ENCODE measurements at regions not wholly inside any gene's neighbourhood (a gene's known extent, or its start where the extent isn't known, plus 50 kb on each side); places are given as distances from the start of the nearest gene placed in this dataset.
"Not testable (repeated sequence)": the region's sequence is repeated elsewhere in the genome, so short reads cannot be mapped to it uniquely, and the experiment has no call there.

- no peak for DNase-seq (ENCODE audit: extremely low spot score in 2 of 2)
- TF ChIP-seq POLR2AphosphoS5 (IDR thresholded peaks at IDR 0.05; ENCODE audit: insufficient read depth in 1 of 2, low read depth in 1 of 2) (no peak), POLR2A (IDR thresholded peaks at IDR 0.05) (no peak), CTCF (IDR thresholded peaks at IDR 0.05) (no peak)
- H3K36me3 ChIP-seq = no peaks in the 10 kb centered on the region
- no peaks in the 10 kb centered on the region for H3K9me3 ChIP-seq
- no peaks in the 10 kb centered on the region for H3K4me1 ChIP-seq
- no peak overlapping the region for H3K27ac ChIP-seq
- intact Hi-C loops (cut with DNase I) = no loop called here
- no peak overlapping the region for H3K4me3 ChIP-seq
- H3K27me3 ChIP-seq = no peaks in the 10 kb centered on the region
These were observed 431.0 kb upstream of the B3GAT1 start for GRCh38 chr11:134843020-134843419.

DNA sequence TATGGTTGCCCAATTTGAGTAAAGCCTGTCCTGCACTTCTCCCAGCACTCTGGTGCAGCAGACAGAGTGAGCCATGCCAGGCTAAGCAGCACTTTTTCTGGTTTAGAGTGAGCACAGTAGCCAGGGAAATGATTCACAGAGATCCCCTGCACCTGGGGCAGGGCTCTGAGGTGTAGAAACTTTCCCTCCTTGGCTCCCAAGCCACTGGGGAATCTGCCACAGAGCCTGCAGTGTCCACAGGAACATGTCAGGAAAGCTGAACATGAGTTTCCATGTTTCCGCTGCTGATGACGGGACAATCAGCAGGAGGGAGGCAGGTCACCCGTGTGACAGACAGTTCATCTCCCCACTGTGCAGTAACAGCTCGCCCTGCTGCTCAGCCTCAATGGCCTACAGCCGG is 429.9 kb upstream of the B3GAT1 start:
- Histone ChIP-seq H3K9me3 (no peaks in the 10 kb centered on the region), H3K27me3 (no peaks in the 10 kb centered on the region), H3K4me3 (no peak overlapping the region), H3K27ac (no peak overlapping the region), H3K4me1 (no peaks in the 10 kb centered on the region), H3K36me3 (no peaks in the 10 kb centered on the region)
- TF ChIP-seq POLR2AphosphoS5 (IDR thresholded peaks at IDR 0.05; ENCODE audit: insufficient read depth in 1 of 2, low read depth in 1 of 2) (no peak), CTCF (IDR thresholded peaks at IDR 0.05) (no peak), POLR2A (IDR thresholded peaks at IDR 0.05) (no peak)
- DNase-seq (ENCODE audit: extremely low spot score in 2 of 2) = no peak
- intact Hi-C loops (cut with DNase I) = no loop called here

- TF ChIP-seq POLR2A (IDR thresholded peaks at IDR 0.05) (no peak), POLR2AphosphoS5 (IDR thresholded peaks at IDR 0.05; ENCODE audit: insufficient read depth in 1 of 2, low read depth in 1 of 2) (no peak), CTCF (IDR thresholded peaks at IDR 0.05) (no peak)
- Histone ChIP-seq H3K4me3 (no peak overlapping the region), H3K36me3 (no peaks in the 10 kb centered on the region), H3K9me3 (no peaks in the 10 kb centered on the region), H3K27me3 (no peaks in the 10 kb centered on the region), H3K4me1 (no peaks in the 10 kb centered on the region), H3K27ac (no peak overlapping the region)
- intact Hi-C loops (cut with DNase I) = no loop called here
- no peak for DNase-seq (ENCODE audit: extremely low spot score in 2 of 2)
These were observed 429.4 kb upstream of the B3GAT1 start for GRCh38 chr11:134841411-134841810.

GRCh38 chr11:134840945-134841344 is 428.9 kb upstream of the B3GAT1 start:
- no peaks in the 10 kb centered on the region for H3K27me3 ChIP-seq
- H3K9me3 ChIP-seq = no peaks in the 10 kb centered on the region
- no peak for DNase-seq (ENCODE audit: extremely low spot score in 2 of 2)
- TF ChIP-seq POLR2AphosphoS5 (IDR thresholded peaks at IDR 0.05; ENCODE audit: insufficient read depth in 1 of 2, low read depth in 1 of 2) (no peak), POLR2A (IDR thresholded peaks at IDR 0.05) (no peak), CTCF (IDR thresholded peaks at IDR 0.05) (no peak)
- H3K4me3 ChIP-seq = no peak overlapping the region
- no peaks in the 10 kb centered on the region for H3K36me3 ChIP-seq
- intact Hi-C loops (cut with DNase I) = no loop called here
- no peaks in the 10 kb centered on the region for H3K4me1 ChIP-seq
- no peak overlapping the region for H3K27ac ChIP-seq

DNA sequence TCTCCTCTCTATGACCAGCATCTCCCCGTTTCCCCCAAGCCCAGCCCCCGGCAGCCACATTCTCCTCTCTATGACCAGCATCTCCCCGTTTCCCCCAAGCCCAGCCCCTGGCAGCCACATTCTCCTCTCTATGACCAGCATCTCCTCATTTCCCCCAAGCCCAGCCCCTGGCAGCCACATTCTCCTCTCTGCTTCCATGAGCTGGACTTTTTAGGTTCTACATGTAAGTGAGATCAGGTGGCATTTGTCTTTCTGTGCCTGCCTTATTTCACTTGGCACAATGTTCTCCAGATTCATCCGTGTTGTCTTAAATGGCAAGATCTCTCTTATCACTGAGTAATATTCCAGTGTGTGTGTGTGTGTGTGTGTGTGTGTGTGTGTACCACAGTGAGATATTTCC is 428.1 kb upstream of the B3GAT1 start:
- DNase-seq (ENCODE audit: extremely low spot score in 2 of 2); H3K4me3 ChIP-seq; H3K36me3 ChIP-seq; intact Hi-C loops (cut with DNase I); H3K27ac ChIP-seq; H3K27me3 ChIP-seq; H3K9me3 ChIP-seq; H3K4me1 ChIP-seq: not testable (repeated sequence)

- Histone ChIP-seq H3K4me3 (no peak overlapping the region), H3K27me3 (no peaks in the 10 kb centered on the region), H3K4me1 (no peaks in the 10 kb centered on the region), H3K36me3 (no peaks in the 10 kb centered on the region), H3K27ac (no peak overlapping the region), H3K9me3 (no peaks in the 10 kb centered on the region)
- no peak for DNase-seq (ENCODE audit: extremely low spot score in 2 of 2)
- no peak for TF ChIP-seq CTCF (IDR thresholded peaks at IDR 0.05)
- no peak for TF ChIP-seq POLR2A (IDR thresholded peaks at IDR 0.05)
- TF ChIP-seq POLR2AphosphoS5 (IDR thresholded peaks at IDR 0.05; ENCODE audit: insufficient read depth in 1 of 2, low read depth in 1 of 2) = no peak
- intact Hi-C loops (cut with DNase I) = no loop called here
These were observed 426.7 kb upstream of the B3GAT1 start for GRCh38 chr11:134838708-134839107.
